Eye (tissue), 1 donor: ENCODE measurements at regions not wholly inside any gene's neighbourhood (a gene's known extent, or its start where the extent isn't known, plus 50 kb on each side); places are given as distances from the start of the nearest gene placed in this dataset.
"Not testable (repeated sequence)": the region's sequence is repeated elsewhere in the genome, so short reads cannot be mapped to it uniquely, and the experiment has no call there.

Experiments
- DNase-seq: peaks from one replicate; pipeline ENCODE4 v3.0.0-alpha.2; 2015

DNA sequence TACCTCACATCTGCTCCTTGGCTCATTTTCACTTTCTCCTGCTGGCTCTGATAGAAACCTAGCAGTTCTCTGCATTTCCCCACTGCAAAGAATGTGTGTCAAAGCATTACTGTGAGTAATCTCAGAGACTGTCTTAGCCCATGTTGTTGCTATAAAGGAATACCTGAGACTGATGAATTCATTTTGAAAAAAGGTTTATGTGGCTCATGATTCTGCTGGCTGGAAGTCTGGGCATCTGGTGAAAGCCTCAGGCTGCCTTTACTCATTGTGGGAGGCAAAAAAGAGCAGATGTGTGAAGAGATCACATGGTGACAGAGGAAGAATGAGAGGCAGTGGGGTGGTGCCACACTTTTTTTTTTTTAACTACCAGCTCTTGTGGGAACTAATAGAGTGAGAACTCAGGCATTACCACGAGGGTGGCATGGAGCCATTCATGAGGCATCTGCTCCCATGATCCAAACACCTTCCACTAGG lies 191.6 kb upstream of the CTNND2 start:
- no peak for DNase-seq

- DNase-seq = no peak
Measured at GRCh38 chr5:12093586-12093985, 189.3 kb upstream of the CTNND2 start.

DNA sequence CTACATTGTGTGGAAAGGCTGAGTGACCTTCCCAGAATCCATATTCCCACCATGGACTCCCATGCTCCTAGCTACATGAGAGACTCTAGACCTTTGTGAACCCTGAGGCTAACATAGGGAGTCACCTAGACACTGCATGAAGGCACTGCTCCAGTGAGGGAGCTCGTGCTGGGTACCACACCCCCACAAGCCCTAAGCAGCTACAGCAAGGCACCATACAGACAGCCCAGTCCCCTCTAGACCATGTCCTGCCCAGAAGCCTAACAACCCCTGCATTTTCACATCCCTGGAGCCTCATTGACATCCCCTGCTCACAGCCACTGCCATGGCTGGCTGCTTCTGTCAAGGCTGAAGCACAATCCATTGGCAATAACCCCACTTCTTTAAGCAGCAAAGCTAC lies 176.5 kb upstream of the CTNND2 start:
- DNase-seq = no peak

GRCh38 chr5:12078286-12078685 lies 174.0 kb upstream of the CTNND2 start:
- not testable (repeated sequence) for DNase-seq

DNA sequence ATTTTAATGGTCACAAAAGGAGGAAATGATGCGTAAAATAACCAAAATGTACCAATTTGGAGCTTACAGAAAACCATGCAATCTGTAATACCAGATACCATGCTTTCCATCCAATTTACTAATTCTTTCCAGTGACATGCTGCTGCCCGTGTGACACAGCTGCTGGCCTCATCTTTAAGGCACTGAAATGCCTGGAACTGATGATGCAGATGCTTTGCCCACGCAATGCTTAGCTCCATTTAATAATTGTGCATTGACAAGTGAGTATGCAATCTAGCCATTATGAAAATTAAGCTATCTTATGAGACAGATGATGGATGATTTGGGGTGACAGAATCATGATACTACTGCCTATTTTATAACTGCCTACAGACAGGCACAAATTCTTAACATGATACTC lies 169.2 kb upstream of the CTNND2 start:
- DNase-seq = peak; percentile 39

DNA sequence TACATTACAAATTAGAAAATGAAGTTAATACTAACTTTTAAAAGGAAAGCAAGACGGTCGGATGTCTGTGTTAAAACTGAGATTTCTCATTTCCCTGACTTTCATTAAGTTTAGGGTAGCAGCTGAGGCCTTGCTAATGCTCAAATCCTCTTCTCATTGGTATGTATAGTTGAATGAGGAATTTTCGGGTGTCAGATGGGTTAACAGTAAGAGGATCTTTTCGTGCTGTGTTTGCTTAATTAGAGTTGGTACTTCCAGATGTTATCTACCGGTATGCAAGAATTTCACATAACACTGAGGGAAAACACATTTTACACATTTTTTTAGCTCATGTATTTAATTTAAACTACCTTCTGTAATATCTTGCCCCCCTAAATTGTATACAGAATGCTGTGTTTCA lies 168.2 kb upstream of the CTNND2 start:
- no peak for DNase-seq

DNA sequence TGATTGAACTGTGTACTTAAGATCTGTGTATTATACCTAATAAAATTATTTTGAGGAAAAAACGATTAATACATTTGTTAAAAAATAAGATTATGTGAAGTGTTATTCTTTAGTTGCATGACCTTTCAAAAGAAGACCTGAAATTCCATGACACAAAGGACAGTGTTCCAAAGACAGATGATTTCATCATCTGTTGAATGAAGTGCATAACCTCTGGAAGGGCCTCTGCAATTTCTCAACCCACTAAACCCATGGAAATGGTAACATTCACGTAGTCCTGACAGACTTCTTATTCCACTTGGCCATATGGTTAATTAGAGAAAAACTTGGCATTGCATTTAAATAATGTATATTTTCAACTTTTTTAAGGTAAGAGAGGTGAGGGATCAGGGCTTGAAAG lies 167.2 kb upstream of the CTNND2 start:
- DNase-seq = no peak

- peak; percentile 85 for DNase-seq
Measured at GRCh38 chr5:12023614-12024241, 119.5 kb upstream of the CTNND2 start.

DNA sequence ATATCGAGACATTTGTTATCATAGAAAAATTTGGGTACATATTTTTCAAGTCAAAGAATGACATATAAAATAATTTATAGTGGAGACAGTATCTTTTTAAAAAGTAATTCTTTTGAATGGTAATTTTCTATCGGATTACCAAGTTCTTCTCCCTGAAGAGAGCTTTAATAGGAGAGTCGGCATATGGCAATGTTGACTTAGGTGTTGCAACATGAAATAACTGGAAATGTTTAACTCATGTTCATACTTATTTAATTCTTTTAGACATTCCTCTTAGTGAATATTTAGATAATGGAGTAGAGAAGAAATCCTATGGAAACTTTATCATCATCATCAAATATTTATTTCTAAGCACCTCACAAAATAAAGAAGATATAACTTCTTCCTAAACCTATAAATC lies 118.2 kb upstream of the CTNND2 start:
- DNase-seq = no peak

DNA sequence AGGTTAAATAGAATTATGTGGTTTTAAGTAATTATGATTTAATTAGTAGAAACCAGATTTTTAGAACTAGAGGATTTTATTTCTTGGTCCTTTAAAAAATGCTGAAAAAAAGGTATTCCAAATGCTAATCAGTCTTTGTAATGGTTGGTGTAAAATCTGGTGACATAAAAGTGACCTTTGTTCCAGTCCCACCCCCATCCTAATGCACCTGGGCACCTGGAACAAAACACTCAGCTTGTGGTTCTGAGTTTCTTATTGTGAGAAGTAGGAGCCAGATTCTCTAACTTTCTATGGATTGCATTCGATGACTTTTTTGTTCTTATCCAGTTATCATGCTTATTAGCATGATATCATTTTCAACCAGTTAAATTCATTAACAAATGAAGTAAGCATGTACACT lies 115.1 kb upstream of the CTNND2 start:
- DNase-seq = no peak

DNA sequence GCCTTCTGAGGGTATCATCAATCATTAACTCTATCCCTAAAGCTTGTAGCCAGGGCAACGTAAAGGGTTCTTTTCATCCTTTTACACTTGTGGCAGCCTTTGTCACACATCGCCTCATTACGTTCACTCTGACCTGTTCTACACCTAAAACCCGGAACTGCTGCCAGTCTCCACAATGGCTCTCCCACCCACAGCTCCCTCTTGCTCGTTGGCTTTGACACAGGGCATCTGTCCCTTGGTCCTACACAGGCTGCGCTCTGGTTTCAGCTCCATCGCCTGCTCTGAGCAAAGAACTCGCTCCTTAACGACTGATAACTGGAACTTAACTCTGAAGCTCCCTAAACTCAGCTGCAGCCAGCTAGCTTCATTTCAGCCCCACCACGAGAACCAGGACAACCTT lies 112.8 kb upstream of the CTNND2 start:
- no peak for DNase-seq

GRCh38 chr5:12016159-12016746 lies 112.0 kb upstream of the CTNND2 start:
- DNase-seq = peak; percentile 25

DNA sequence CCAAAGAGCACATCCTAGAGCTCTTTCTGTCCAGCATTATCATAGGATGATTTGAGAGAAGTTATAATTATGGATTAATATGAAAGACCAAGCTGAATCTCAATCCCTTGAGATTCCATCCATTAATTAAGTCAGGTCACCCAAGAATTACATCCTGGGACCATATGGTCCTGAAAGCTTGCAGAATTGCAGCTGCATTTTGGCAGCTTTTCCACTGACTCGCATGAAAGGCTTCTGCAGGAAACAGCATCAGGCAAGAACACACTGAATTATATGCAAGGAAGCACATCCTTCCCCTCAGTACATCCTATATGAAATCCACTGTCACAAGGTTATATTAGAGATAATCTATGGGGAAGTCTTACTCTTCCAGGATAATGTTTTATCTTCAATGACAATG lies 109.1 kb upstream of the CTNND2 start:
- DNase-seq = no peak

GRCh38 chr5:12003680-12004079 lies 99.4 kb upstream of the CTNND2 start:
- no peak for DNase-seq

GRCh38 chr5:11998397-11998796 lies 94.2 kb upstream of the CTNND2 start:
- no peak for DNase-seq

DNA sequence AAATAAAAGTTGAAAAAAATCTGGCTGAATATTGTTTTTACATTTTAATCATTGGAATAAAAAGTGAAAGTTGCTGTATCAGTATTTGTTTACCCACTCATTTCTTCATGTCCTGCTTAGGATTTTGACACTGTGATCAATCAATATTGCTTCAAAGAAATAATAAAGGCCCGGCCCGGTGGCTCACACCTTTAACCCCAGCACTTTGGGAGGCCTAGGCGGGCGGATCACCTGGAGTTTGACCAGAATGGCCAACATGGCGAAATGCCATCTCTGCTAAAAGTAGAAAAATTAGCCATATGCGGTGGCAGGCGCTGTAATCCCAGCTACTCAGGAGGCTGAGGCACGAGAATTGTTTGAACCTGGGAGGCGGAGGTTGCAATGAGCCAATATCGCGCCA lies 93.7 kb upstream of the CTNND2 start:
- DNase-seq = no peak

GRCh38 chr5:11992518-11992917 lies 88.3 kb upstream of the CTNND2 start:
- DNase-seq = no peak

DNA sequence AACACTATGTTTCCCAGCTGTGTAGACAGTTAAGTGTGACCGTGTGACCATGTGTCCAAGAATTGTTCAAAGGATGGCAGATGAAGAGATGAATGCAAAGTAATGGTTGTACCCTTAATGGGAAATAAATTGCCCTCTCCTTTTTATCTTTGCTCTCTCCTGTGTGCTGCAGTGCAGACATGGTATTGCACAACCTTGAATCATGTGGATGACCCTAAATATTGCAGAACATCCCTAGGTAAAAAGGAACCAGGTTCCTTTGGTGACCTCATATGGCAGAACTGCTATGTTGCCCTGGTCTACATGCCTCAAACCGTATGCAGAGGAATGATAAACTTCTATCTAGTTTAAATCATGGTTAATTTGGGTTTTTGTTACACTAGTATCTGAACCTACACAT lies 81.7 kb upstream of the CTNND2 start:
- no peak for DNase-seq

- DNase-seq = no peak
Measured at GRCh38 chr5:11984196-11984595, 80.0 kb upstream of the CTNND2 start.

- DNase-seq = no peak
Measured at GRCh38 chr5:11981986-11982385, 77.7 kb upstream of the CTNND2 start.

- DNase-seq = no peak
Measured at GRCh38 chr5:11977904-11978303, 73.7 kb upstream of the CTNND2 start.

GRCh38 chr5:11973469-11973868 lies 69.2 kb upstream of the CTNND2 start:
- DNase-seq = no peak

- no peak for DNase-seq
Measured at GRCh38 chr5:11963227-11963626, 59.0 kb upstream of the CTNND2 start.

- no peak for DNase-seq
Measured at GRCh38 chr5:11962122-11962521, 57.9 kb upstream of the CTNND2 start.

DNA sequence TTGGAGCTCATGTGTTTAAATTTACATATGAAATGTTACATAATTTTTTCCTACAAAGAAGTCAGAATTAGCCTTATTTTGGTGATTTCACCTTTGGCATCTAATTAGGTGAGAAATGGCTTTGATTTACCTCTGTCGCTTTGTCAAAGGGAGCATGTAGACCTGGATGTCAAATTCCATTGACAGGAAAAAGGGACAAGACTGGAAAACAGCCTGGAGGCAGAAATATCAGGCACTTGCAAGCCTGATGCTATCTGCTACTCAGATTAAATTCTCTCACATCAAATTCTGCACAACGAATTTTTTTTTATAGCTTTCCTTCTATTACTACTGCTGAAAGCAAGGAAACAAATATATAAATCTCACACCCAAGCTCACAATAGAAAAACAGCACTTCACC lies 54.1 kb upstream of the CTNND2 start:
- peak; percentile 1 for DNase-seq
